ENCODE measurements at regions not wholly inside any gene's neighbourhood (a gene's known extent, or its start where the extent isn't known, plus 50 kb on each side); places are given as distances from the start of the nearest gene placed in this dataset.

DNA sequence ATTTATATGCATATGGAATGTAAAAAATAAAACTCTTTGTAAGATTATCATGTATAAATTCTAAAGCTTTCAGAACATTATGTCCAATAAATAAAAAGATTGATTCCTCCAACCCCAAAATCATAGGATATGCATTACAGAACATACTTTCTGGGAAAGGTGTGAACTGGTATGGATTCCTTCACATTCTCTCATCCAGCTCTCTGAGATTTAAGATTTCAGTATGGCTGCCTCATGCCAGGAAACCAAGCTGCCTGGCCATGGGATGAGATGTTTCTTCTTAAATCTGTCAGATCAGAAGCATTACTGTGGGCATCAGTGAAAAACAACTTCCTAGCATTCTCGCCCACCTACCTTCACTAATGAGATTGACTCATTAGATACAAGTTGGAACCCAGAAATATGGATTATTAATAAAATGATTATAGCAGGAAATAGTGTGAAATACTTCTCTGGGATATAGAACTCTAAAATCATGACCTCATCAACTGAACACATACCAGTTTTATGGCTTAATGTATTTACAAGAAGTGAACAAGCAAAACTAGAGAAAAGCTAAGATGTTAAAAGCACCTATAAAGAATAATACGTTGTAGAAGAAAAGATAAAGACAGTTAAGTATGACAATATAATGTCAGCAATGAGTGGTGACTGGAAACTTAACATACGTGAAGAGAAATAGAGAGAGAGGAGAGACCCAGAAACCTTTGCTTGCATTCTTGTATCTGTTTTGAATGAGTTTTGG is 171.6 kb upstream of the PHACTR1 start:
- H3K27me3 Mint-ChIP-seq (ENCODE audit: insufficient read depth, low read depth) = peaks cover 8% of the 10 kb centered on the region
- Histone ChIP-seq H3K9me3 (ENCODE audit: low read depth) (no peaks in the 10 kb centered on the region), H3K36me3 (no peaks in the 10 kb centered on the region), H3K4me1 (no peaks in the 10 kb centered on the region), H3K27ac (no peak overlapping the region), H3K27me3 (no peaks in the 10 kb centered on the region), H3K9ac (no peak overlapping the region), H2AFZ (replicated peaks) (no peak overlapping the region), H3K4me2 (no peak overlapping the region), H4K20me1 (ENCODE audit: low read depth) (no peaks in the 10 kb centered on the region), H3F3A (ENCODE audit: low read depth) (no peaks in the 10 kb centered on the region), H3K79me2 (ENCODE audit: low read depth) (no peaks in the 10 kb centered on the region), H3K4me3 (no peak overlapping the region)
- H3K36me3 Mint-ChIP-seq = no peaks in the 10 kb centered on the region
- H3K4me3 Mint-ChIP-seq = no peak overlapping the region
- DNase-seq (ENCODE audit: low spot score) = no peak
- TF ChIP-seq EZH2 (IDR thresholded peaks at IDR 0.05) (no peak), EZH2phosphoT487 (IDR thresholded peaks at IDR 0.05) (no peak)
- TF ChIP-seq, protein P1, sequence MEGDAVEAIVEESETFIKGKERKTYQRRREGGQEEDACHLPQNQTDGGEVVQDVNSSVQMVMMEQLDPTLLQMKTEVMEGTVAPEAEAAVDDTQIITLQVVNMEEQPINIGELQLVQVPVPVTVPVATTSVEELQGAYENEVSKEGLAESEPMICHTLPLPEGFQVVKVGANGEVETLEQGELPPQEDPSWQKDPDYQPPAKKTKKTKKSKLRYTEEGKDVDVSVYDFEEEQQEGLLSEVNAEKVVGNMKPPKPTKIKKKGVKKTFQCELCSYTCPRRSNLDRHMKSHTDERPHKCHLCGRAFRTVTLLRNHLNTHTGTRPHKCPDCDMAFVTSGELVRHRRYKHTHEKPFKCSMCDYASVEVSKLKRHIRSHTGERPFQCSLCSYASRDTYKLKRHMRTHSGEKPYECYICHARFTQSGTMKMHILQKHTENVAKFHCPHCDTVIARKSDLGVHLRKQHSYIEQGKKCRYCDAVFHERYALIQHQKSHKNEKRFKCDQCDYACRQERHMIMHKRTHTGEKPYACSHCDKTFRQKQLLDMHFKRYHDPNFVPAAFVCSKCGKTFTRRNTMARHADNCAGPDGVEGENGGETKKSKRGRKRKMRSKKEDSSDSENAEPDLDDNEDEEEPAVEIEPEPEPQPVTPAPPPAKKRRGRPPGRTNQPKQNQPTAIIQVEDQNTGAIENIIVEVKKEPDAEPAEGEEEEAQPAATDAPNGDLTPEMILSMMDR (IDR thresholded peaks at IDR 0.05) = no peak
- peaks cover 2% of the 10 kb centered on the region for H3K9me3 Mint-ChIP-seq
- H3K4me1 Mint-ChIP-seq = no peaks in the 10 kb centered on the region
- H3K27ac Mint-ChIP-seq = no peak overlapping the region

- Mint-ChIP-seq H3K9me3 (peaks cover 2% of the 10 kb centered on the region), H3K27me3 (ENCODE audit: insufficient read depth, low read depth) (peaks cover 8% of the 10 kb centered on the region)
- no peak overlapping the region for H3K27ac ChIP-seq
Measured at GRCh38 chr6:12545619-12546409, 170.8 kb upstream of the PHACTR1 start.

DNA sequence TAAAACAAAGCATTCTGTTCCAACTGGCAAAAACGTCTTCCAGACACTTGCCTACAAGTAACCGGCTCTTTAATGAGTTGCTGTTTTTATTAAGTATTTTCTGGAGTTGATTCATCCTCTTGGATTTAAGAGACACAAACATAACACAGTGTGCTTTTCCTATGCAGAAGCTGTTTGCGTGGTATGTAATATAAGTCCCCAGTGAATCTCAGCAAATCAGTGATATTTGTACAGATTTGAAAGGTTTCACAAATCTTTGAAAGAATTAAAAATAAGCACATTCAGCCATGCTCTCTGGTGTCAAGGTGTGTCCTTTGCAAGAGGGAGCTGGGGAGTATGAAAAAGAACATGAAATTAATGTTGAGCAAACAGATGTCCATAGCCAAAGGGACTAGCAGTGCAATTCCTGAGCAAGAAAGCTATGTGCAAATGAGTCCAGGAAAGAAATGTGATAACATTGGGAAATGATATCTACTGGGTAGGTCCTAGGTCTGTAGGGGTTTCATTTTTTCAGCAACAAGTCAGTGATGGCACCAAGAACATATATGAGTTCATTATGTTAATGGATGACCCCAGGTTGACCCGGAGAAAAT is 170.1 kb upstream of the PHACTR1 start:
- TF ChIP-seq, protein P1 (IDR thresholded peaks at IDR 0.05) = no peak
- Histone ChIP-seq H3K9me3 (ENCODE audit: low read depth) (no peaks in the 10 kb centered on the region), H3K9ac (no peak overlapping the region), H3K27me3 (no peaks in the 10 kb centered on the region), H3K4me1 (no peaks in the 10 kb centered on the region), H4K20me1 (ENCODE audit: low read depth) (no peaks in the 10 kb centered on the region), H3K79me2 (ENCODE audit: low read depth) (no peaks in the 10 kb centered on the region), H3K27ac (no peak overlapping the region), H3K36me3 (no peaks in the 10 kb centered on the region), H2AFZ (replicated peaks) (no peak overlapping the region), H3F3A (ENCODE audit: low read depth) (no peaks in the 10 kb centered on the region), H3K4me2 (no peak overlapping the region), H3K4me3 (no peak overlapping the region)
- DNase-seq (ENCODE audit: low spot score) = no peak
- Mint-ChIP-seq H3K4me3 (no peak overlapping the region), H3K27ac (no peak overlapping the region), H3K9me3 (peaks cover 2% of the 10 kb centered on the region), H3K36me3 (no peaks in the 10 kb centered on the region), H3K27me3 (ENCODE audit: insufficient read depth, low read depth) (peaks cover 8% of the 10 kb centered on the region), H3K4me1 (no peaks in the 10 kb centered on the region)

More at GRCh38 chr6:12545619-12546409, 170.8 kb upstream of the PHACTR1 start:
- no peak for DNase-seq (ENCODE audit: low spot score)
- no peak overlapping the region for H3K27ac Mint-ChIP-seq
- Histone ChIP-seq H4K20me1 (ENCODE audit: low read depth) (no peaks in the 10 kb centered on the region), H3K27me3 (no peaks in the 10 kb centered on the region), H3K9ac (no peak overlapping the region), H3F3A (ENCODE audit: low read depth) (no peaks in the 10 kb centered on the region), H3K9me3 (ENCODE audit: low read depth) (no peaks in the 10 kb centered on the region), H3K4me2 (no peak overlapping the region), H3K36me3 (no peaks in the 10 kb centered on the region), H2AFZ (replicated peaks) (no peak overlapping the region), H3K4me1 (no peaks in the 10 kb centered on the region), H3K4me3 (no peak overlapping the region), H3K79me2 (ENCODE audit: low read depth) (no peaks in the 10 kb centered on the region)
- H3K36me3 Mint-ChIP-seq = no peaks in the 10 kb centered on the region
- TF ChIP-seq, protein P1 (IDR thresholded peaks at IDR 0.05) = no peak
- no peak for TF ChIP-seq EZH2 (IDR thresholded peaks at IDR 0.05)
- no peak for TF ChIP-seq EZH2phosphoT487 (IDR thresholded peaks at IDR 0.05)
- no peaks in the 10 kb centered on the region for H3K4me1 Mint-ChIP-seq
- H3K4me3 Mint-ChIP-seq = no peak overlapping the region
